Mesodermal cell (in vitro differentiated cells): ENCODE measurements at regions not wholly inside any gene's neighbourhood (a gene's known extent, or its start where the extent isn't known, plus 50 kb on each side); places are given as distances from the start of the nearest gene placed in this dataset.

Experiments used
- H3K27ac ChIP-seq: 2 replicates; pipeline ENCODE4 v1.7.0; 2013; ENCODE audit warnings: mild to moderate bottlenecking, low read depth, low read length, moderate library complexity; ENCODE audit not compliant: severe bottlenecking
- H3K36me3 ChIP-seq: 2 replicates; pipeline ENCODE4 v1.7.1; 2013; ENCODE audit warnings: mild to moderate bottlenecking, low read length, moderate library complexity; ENCODE audit not compliant: control insufficient read depth, insufficient read depth
- H3K4me1 ChIP-seq: one replicate; pipeline ENCODE4 v1.7.1; 2013; ENCODE audit warnings: mild to moderate bottlenecking, low read length; ENCODE audit not compliant: insufficient read depth, control insufficient read depth, poor library complexity, severe bottlenecking
- H3K4me3 ChIP-seq: 2 replicates; pipeline ENCODE4 v1.7.0; 2013; ENCODE audit warnings: low read length, control low read depth, mild to moderate bottlenecking; ENCODE audit not compliant: insufficient read depth, poor library complexity, severe bottlenecking; ENCODE audit errors: extremely low read depth
- H3K9me3 ChIP-seq: 2 replicates; pipeline ENCODE4 v1.7.1; 2013; ENCODE audit warnings: mild to moderate bottlenecking, low read length, moderate library complexity; ENCODE audit not compliant: control insufficient read depth
- WGBS, 2 experiments: methylation state at CpG; one replicate each; pipeline ENCODE4 v1.1.5; 2013; ENCODE audit warnings: missing lambda C conversion rate in 2 of 2; ENCODE audit not compliant: insufficient coverage in 2 of 2; 5-methylcytosine and 5-hydroxymethylcytosine counted together

DNA sequence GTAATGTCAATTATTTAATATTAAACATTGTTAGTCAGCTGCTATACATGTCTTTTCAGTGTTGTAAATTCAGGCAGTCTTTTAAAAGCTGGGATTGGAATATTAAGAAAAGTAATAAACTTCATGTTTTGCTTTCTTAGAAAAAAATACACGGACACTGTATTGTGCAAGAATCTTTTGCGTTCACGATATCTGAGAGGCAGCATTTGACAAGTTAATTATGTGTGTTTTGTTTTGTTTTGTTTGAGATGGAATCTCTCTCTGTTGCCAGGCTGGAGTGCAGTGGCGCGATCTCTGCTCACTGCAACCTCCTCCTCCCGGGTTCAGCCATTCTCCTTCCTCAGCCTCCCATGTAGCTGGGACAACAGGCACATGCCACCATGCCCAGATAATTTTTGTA is 1661.3 kb downstream of the HACE1 start:
- Histone ChIP-seq H3K4me3 (no peak overlapping the region), H3K4me1 (no peaks in the 10 kb centered on the region), H3K27ac (no peak overlapping the region), H3K9me3 (no peaks in the 10 kb centered on the region), H3K36me3 (no peaks in the 10 kb centered on the region)
- WGBS, 2 experiments: 100% methylated on average over 2 of the region's 6 CpGs; no CpG with 5 or more reads in 1 of the 2 experiments

DNA sequence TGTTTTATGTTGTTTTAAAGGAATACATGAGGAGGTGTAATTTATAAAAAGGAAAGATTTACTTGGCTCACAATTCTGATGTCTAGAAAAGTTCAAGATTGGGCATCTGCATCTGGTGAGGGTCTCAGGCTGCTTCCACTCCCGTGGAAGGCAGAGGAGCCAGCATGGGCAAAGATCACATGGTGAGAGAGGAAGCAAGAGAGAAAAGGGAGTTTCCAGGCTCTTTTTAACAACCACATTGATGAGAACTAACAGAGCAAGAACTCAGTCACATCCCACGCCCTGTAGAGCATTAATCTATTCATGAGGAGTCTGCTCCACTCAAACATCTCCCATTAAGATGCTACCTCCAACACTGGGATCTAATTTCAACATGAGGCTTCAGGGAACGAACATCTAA is 1666.3 kb downstream of the HACE1 start:
- Histone ChIP-seq H3K4me1 (no peaks in the 10 kb centered on the region), H3K27ac (no peak overlapping the region), H3K36me3 (no peaks in the 10 kb centered on the region), H3K9me3 (no peaks in the 10 kb centered on the region), H3K4me3 (no peak overlapping the region)
- WGBS, 2 experiments: 60 to 86% methylated on average over 2 of the region's 3 CpGs

DNA sequence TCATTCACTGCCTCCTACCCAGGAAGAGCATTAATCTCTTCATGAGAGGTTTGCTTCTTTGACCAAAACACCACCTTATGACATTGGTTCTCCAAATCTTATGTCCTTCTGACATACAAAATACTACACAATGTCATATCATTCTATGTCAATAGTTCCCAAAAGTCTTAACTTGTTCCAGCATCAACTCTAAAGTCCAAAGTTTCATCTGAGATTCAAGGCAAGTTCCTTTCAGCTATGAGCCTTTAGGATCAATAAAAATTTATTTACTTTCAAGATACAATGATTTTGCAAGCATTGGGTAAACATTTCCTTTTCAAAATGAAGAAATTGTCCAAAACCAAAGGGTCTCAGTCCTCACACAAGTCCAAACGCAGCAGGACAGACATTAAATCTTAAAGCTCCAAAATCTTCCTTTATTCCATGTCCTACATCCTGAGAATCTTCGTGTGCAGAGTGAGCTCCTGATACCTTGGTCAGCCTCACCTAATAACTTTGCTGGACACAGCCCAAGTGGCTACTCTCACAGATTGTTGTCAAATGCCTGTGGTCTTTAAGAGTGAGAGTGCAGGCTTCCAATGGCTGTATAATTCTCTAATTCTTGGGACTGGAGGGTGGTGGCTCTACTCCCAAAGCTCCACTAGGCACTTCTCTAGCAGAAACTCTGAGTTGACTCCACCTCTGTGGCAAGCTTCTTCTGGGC is 1668.2 kb downstream of the HACE1 start:
- Histone ChIP-seq H3K4me1 (no peaks in the 10 kb centered on the region), H3K9me3 (no peaks in the 10 kb centered on the region), H3K4me3 (no peak overlapping the region), H3K27ac (no peak overlapping the region), H3K36me3 (no peaks in the 10 kb centered on the region)
- 78 to 100% methylated on average over 1 to 2 of the region's 2 CpGs for WGBS, 2 experiments

DNA sequence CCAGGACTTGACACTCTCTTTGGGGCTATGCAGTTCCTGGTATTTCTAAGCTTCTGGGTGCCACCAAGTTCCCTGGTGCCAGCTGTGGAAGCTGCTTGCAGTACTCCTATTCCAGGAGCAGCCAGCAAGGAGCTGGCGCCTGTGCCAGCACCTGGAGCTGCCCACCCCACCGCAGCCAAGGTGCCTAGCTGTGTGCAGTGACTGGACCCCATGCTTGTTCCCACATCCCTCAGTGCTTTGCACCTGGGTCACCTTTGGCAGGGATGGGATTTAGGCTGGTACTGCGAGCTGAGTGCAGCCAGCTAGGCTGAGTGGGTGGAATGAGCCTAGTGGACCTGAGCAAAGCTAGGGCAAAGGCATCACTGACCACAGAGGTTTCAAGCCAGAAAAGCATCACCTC is 1674.9 kb downstream of the HACE1 start:
- 100% methylated on average over 2 of the region's 3 CpGs; no CpG with 5 or more reads in 1 of the 2 experiments for WGBS, 2 experiments
- no peaks in the 10 kb centered on the region for H3K36me3 ChIP-seq
- no peak overlapping the region for H3K27ac ChIP-seq
- H3K9me3 ChIP-seq: no peaks in the 10 kb centered on the region
- no peaks in the 10 kb centered on the region for H3K4me1 ChIP-seq
- H3K4me3 ChIP-seq: no peak overlapping the region

DNA sequence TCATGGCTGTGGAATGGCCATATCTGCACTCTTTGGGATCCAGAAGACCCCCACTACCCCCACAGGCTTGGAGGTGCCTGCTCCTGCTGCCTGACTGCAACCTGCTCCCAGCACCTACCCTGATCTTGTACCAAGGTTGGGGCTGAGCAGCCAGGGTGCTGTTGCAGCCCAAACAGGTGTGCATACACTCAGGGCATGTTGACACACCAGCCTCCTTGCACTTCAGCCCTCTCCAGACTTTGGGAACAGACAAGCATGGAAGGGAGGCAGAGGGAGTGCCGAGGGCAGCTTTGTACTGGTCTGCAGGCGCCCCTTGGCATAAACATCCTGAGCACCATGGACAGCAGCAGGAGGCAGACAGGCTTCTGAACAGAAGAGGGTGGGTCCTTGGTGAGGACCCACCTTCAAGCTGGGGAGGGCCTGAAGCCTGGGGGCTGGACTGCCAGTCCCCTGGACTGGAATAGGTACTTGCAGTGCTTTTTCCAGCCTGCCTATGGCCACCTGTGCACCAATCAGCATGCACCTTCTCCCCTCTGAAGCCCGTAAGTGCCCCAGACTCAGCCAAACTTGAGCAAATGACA is 1675.8 kb downstream of the HACE1 start:
- no peaks in the 10 kb centered on the region for H3K9me3 ChIP-seq
- H3K4me1 ChIP-seq: no peaks in the 10 kb centered on the region
- H3K4me3 ChIP-seq: no peak overlapping the region
- WGBS, 2 experiments: 47 to 85% methylated on average over 2 to 3 of the region's 3 CpGs
- no peak overlapping the region for H3K27ac ChIP-seq
- H3K36me3 ChIP-seq: no peaks in the 10 kb centered on the region

DNA sequence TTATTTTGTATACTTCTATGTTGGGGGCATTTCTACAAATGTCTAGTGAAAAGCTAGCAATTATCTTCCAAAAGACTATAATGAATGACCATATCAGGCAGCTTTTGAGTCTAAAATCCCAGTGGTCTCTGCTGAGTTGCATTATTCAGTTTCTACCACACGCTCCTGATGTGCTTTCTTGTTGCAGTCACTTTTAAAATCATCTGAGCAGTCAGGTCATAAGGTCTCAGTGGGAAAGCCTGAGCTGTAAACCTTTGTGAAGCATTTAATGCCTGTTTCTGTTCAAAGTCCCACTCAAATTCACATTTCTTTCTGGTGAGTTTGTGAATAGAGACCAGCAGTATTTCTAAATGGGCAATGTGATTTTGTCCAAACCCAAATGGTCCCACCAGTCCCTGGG is 1681.5 kb downstream of the HACE1 start:
- H3K36me3 ChIP-seq: no peaks in the 10 kb centered on the region
- no peak overlapping the region for H3K27ac ChIP-seq
- no peaks in the 10 kb centered on the region for H3K4me1 ChIP-seq
- WGBS, 2 experiments: 67 to 86% methylated on average over 1 of the region's 1 CpG
- no peak overlapping the region for H3K4me3 ChIP-seq
- H3K9me3 ChIP-seq: no peaks in the 10 kb centered on the region

DNA sequence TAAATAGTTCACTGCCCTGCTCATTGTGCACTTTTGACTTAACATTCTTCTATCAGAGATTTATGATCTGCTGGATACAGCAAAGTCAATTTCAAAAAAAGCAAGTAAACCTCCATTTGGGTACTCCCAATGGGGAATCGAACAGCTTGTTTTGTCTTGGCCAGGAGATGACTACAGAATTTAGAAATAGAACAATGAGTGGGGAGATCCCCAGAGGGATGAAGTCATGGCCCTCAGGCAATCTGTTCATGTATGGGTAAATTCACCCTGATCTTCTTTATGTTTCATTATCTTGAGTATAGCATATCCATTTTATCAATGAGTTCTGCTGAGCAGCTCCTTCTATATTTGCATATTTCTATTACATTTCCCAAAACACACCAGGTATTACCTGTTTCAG is 1681.9 kb downstream of the HACE1 start:
- WGBS, 2 experiments: 100% methylated on average over 1 of the region's 1 CpG; no CpG with 5 or more reads in 1 of the 2 experiments
- Histone ChIP-seq H3K4me1 (no peaks in the 10 kb centered on the region), H3K9me3 (no peaks in the 10 kb centered on the region), H3K4me3 (no peak overlapping the region), H3K36me3 (no peaks in the 10 kb centered on the region), H3K27ac (no peak overlapping the region)

DNA sequence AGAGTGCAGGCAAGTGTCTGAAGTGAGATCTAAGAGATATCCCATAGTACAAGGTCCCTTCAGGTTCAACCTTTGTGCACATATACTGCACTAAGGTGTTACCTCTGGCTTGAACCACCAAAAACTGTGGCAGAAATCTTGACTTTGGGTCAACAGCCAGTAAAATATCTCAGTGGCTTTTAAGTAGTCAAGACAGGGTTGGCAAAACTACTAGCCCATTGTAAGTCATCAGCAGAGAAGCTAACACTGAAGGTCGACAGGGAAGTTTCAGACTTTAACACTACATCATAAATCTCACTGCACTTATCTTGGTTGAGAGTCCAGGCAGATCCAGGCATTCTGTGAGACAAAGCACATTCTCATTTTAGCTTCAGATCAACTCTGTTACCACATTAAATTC is 1684.7 kb downstream of the HACE1 start:
- Histone ChIP-seq H3K27ac (no peak overlapping the region), H3K36me3 (no peaks in the 10 kb centered on the region), H3K4me1 (no peaks in the 10 kb centered on the region), H3K9me3 (no peaks in the 10 kb centered on the region), H3K4me3 (no peak overlapping the region)
- 71 to 75% methylated on average over 1 of the region's 1 CpG for WGBS, 2 experiments

DNA sequence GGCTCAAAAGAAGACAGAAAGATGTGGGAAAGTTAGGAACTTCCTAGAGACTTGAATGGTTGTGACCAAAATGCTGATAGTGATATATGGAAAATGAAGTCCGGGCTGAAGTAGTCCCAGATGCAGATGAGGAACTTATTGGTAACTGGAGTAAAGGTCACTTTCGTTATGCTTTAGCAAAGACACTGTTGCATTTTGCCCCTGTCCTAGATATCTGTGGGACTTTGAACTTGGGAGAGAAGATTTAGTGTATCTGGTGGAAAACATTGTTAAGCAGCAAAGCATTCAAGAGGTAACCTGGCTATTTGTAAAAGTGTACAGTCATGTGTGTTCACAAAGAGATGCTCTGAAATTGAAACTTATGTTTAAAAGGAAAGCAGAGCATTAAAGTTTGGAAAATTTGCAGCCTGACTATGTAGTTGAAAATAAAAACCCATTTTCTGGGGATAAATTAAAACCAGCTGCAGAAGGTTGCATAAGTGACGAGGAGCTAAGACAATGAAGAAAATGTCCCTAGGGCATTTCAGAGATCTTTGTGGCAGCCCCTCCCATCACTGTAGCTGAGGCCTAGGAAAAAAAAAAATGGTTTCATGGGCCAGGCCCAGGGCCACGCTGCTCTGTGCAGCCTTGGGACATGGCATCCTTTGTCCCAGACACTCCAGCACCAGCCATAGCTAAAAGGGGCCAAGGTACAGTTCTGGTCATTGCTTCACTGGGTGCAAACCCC is 1692.2 kb downstream of the HACE1 start:
- H3K4me3 ChIP-seq: no peak overlapping the region
- no peaks in the 10 kb centered on the region for H3K36me3 ChIP-seq
- no peaks in the 10 kb centered on the region for H3K9me3 ChIP-seq
- H3K4me1 ChIP-seq: no peaks in the 10 kb centered on the region
- no peak overlapping the region for H3K27ac ChIP-seq
- 77 to 83% methylated on average over 4 of the region's 4 CpGs for WGBS, 2 experiments

DNA sequence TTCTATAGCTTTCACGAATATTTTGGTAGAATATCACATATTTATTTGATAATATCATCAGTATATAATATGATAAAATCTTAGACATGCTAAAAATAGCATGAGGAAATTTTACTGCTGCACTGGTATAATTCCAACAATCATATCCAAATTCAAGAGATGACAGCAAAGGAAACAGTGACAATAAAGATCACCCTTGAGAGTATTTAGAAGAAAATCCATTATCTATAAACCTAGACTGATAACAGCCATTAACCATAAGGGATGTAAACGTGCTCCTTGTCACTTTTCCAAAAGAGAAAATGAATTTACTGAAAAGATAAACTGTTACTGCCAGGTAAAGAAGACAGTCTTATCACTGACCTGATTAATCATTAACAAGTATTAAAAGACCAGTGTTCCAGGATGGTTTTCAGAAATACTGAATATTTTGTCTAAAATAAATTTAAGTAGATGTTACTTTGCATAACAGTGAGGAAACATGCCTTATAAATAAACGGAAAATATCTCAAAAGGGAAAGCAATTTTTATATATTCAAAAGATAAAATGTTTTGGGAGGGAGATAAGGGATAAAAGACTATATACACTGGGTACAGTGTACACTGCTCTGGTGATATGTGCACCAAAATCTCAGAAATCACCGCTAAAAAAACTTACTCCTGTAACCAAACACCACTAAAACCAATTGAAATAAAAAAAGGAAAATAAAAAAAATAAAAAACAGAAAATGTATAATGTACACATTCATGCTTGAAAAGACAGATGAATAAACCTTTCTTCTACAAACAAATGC is 1704.7 kb downstream of the HACE1 start:
- WGBS, 2 experiments: no CpG with 5 or more reads among the region's 4 CpGs
- Histone ChIP-seq H3K4me3 (no peak overlapping the region), H3K27ac (no peak overlapping the region), H3K4me1 (no peaks in the 10 kb centered on the region), H3K9me3 (no peaks in the 10 kb centered on the region), H3K36me3 (no peaks in the 10 kb centered on the region)
